K562 (cell line): ENCODE measurements at regions not wholly inside any gene's neighbourhood (a gene's known extent, or its start where the extent isn't known, plus 50 kb on each side); places are given as distances from the start of the nearest gene placed in this dataset.
A peak's percentile ranks its signal among the peaks of the same experiment; 100 is the strongest.

Experiments used
- CBFA2T2 ChIP-seq: fragments of 450-650 bp; conservative IDR thresholded peaks from 2 replicates; pipeline ENCODE4 v1.6.1; 2017; ENCODE audit warnings: mild to moderate bottlenecking
- ESRRB ChIP-seq: fragments of 250-450 bp; sonication (Bioruptor Pico); IDR thresholded peaks from 2 replicates; pipeline ENCODE4 v1.5.0; 2020; ENCODE audit warnings: mild to moderate bottlenecking, moderate library complexity, borderline replicate concordance
- MTF1 ChIP-seq: fragments of 250-450 bp; sonication (Bioruptor Pico); IDR thresholded peaks from 2 replicates; pipeline ENCODE4 v1.9.0; 2021; ENCODE audit warnings: moderate library complexity, mild to moderate bottlenecking, inconsistent platforms, borderline replicate concordance
- TAL1 ChIP-seq: fragments of 450-650 bp; IDR thresholded peaks from 2 replicates; pipeline ENCODE4 v1.6.1; 2016; ENCODE audit warnings: mild to moderate bottlenecking
- ZNF408 ChIP-seq: fragments of 250-450 bp; sonication (Bioruptor Pico); IDR thresholded peaks from 2 replicates; pipeline ENCODE4 v1.4.0; 2020; ENCODE audit warnings: low read depth, mild to moderate bottlenecking, moderate library complexity
- TF ChIP-seq, protein P1 (sequence below): fragments of 200-800 bp; sonication (Bioruptor generic); IDR thresholded peaks from 2 replicates; pipeline ENCODE4 v1.6.1; 2016; ENCODE audit warnings: missing genetic modification characterization, missing compliant biosample characterization
- TF ChIP-seq, protein P2 (sequence below): fragments of 250-450 bp; sonication (Bioruptor Pico); IDR thresholded peaks from 2 replicates; pipeline ENCODE4 v1.5.0; 2021; ENCODE audit warnings: mild to moderate bottlenecking, borderline replicate concordance
- TF ChIP-seq, protein P3 (sequence below): fragments of 450-650 bp; IDR thresholded peaks from 2 replicates; pipeline ENCODE4 v1.6.1; 2016; ENCODE audit warnings: antibody characterized with exemption
- TF ChIP-seq, protein P4 (sequence below): sonication (generic); formaldehyde crosslinking; IDR thresholded peaks from 2 replicates; pipeline ENCODE4 v1.8.1; 2023; ENCODE audit warnings: missing genetic modification reagents, mild to moderate bottlenecking, borderline replicate concordance

DNA sequence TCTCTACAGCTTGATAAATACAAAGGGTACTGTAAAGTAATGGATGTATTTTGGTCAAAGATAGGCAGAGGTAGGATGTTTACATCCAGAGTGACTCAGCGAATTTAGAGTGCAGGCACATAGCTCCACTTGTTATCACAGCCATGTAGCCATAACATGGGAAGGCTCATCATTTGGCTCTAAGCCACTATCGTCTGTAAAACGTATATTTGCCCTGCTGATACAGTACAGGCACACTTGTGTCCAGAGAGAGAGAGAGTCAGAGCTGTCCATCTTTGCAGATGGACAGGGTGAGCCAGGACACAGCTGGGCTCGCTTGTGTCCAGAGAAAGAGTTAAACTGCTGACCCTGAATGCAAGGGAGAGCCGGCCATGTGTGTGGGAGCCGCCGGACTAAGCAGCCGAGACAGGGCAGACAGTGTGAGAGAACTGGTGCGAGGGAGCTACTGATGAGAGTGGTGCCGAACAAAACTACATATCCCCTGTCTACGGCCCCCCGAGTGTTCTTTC is 619.0 kb downstream of the DOK5 start (continued):
- TF ChIP-seq, protein P1, sequence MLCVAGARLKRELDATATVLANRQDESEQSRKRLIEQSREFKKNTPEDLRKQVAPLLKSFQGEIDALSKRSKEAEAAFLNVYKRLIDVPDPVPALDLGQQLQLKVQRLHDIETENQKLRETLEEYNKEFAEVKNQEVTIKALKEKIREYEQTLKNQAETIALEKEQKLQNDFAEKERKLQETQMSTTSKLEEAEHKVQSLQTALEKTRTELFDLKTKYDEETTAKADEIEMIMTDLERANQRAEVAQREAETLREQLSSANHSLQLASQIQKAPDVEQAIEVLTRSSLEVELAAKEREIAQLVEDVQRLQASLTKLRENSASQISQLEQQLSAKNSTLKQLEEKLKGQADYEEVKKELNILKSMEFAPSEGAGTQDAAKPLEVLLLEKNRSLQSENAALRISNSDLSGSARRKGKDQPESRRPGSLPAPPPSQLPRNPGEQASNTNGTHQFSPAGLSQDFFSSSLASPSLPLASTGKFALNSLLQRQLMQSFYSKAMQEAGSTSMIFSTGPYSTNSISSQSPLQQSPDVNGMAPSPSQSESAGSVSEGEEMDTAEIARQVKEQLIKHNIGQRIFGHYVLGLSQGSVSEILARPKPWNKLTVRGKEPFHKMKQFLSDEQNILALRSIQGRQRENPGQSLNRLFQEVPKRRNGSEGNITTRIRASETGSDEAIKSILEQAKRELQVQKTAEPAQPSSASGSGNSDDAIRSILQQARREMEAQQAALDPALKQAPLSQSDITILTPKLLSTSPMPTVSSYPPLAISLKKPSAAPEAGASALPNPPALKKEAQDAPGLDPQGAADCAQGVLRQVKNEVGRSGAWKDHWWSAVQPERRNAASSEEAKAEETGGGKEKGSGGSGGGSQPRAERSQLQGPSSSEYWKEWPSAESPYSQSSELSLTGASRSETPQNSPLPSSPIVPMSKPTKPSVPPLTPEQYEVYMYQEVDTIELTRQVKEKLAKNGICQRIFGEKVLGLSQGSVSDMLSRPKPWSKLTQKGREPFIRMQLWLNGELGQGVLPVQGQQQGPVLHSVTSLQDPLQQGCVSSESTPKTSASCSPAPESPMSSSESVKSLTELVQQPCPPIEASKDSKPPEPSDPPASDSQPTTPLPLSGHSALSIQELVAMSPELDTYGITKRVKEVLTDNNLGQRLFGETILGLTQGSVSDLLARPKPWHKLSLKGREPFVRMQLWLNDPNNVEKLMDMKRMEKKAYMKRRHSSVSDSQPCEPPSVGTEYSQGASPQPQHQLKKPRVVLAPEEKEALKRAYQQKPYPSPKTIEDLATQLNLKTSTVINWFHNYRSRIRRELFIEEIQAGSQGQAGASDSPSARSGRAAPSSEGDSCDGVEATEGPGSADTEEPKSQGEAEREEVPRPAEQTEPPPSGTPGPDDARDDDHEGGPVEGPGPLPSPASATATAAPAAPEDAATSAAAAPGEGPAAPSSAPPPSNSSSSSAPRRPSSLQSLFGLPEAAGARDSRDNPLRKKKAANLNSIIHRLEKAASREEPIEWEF (CRISPR knock-in tag): no peak
- TF ChIP-seq ESRRB (no peak), ZNF408 (CRISPR knock-in tag) (no peak), MTF1 (CRISPR knock-in tag) (no peak), TAL1 (peak; percentile 55), CBFA2T2 (peak; percentile 75)
- TF ChIP-seq, protein P2, sequence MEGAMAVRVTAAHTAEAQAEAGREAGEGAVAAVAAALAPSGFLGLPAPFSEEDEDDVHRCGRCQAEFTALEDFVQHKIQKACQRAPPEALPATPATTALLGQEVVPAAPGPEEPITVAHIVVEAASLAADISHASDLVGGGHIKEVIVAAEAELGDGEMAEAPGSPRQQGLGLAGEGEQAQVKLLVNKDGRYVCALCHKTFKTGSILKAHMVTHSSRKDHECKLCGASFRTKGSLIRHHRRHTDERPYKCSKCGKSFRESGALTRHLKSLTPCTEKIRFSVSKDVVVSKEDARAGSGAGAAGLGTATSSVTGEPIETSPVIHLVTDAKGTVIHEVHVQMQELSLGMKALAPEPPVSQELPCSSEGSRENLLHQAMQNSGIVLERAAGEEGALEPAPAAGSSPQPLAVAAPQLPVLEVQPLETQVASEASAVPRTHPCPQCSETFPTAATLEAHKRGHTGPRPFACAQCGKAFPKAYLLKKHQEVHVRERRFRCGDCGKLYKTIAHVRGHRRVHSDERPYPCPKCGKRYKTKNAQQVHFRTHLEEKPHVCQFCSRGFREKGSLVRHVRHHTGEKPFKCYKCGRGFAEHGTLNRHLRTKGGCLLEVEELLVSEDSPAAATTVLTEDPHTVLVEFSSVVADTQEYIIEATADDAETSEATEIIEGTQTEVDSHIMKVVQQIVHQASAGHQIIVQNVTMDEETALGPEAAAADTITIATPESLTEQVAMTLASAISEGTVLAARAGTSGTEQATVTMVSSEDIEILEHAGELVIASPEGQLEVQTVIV (CRISPR knock-in tag): no peak
- TF ChIP-seq, protein P3, sequence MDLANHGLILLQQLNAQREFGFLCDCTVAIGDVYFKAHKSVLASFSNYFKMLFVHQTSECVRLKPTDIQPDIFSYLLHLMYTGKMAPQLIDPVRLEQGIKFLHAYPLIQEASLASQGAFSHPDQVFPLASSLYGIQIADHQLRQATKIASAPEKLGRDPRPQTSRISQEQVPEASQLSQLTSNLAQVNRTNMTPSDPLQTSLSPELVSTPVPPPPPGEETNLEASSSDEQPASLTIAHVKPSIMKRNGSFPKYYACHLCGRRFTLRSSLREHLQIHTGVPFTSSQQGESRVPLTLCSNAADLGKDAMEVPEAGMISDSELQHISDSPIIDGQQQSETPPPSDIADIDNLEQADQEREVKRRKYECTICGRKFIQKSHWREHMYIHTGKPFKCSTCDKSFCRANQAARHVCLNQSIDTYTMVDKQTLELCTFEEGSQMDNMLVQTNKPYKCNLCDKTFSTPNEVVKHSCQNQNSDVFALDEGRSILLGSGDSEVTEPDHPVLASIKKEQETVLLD: no peak
- TF ChIP-seq, protein P4, sequence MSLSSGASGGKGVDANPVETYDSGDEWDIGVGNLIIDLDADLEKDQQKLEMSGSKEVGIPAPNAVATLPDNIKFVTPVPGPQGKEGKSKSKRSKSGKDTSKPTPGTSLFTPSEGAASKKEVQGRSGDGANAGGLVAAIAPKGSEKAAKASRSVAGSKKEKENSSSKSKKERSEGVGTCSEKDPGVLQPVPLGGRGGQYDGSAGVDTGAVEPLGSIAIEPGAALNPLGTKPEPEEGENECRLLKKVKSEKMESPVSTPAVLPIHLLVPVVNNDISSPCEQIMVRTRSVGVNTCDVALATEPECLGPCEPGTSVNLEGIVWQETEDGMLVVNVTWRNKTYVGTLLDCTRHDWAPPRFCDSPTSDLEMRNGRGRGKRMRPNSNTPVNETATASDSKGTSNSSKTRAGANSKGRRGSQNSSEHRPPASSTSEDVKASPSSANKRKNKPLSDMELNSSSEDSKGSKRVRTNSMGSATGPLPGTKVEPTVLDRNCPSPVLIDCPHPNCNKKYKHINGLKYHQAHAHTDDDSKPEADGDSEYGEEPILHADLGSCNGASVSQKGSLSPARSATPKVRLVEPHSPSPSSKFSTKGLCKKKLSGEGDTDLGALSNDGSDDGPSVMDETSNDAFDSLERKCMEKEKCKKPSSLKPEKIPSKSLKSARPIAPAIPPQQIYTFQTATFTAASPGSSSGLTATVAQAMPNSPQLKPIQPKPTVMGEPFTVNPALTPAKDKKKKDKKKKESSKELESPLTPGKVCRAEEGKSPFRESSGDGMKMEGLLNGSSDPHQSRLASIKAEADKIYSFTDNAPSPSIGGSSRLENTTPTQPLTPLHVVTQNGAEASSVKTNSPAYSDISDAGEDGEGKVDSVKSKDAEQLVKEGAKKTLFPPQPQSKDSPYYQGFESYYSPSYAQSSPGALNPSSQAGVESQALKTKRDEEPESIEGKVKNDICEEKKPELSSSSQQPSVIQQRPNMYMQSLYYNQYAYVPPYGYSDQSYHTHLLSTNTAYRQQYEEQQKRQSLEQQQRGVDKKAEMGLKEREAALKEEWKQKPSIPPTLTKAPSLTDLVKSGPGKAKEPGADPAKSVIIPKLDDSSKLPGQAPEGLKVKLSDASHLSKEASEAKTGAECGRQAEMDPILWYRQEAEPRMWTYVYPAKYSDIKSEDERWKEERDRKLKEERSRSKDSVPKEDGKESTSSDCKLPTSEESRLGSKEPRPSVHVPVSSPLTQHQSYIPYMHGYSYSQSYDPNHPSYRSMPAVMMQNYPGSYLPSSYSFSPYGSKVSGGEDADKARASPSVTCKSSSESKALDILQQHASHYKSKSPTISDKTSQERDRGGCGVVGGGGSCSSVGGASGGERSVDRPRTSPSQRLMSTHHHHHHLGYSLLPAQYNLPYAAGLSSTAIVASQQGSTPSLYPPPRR (CRISPR knock-in tag): no peak
- TF ChIP-seq, all 486 proteins: peak for 73
